ENCODE measurements at regions not wholly inside any gene's neighbourhood (a gene's known extent, or its start where the extent isn't known, plus 50 kb on each side); places are given as distances from the start of the nearest gene placed in this dataset.
"Not testable (repeated sequence)": the region's sequence is repeated elsewhere in the genome, so short reads cannot be mapped to it uniquely, and the experiment has no call there.

DNA sequence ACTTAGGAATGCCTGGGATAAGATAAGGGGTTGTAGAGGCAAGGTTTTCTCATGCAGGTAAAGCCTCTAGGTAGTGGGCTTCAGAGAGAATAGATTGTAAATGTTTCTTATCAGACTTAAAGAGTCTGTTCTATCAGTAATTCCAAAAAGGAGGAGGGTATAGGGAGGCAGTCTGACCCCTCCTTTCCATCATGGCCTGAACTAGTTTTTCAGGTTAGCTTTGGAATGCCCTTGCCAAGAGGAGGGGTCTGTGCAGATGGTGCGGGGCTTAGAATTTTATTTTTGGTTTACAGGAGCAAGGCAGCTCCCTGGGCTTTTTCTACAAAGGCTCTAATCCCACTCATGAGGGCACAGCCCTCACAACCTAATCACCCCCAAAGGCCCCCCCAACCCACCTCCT lies 135.0 kb downstream of the B3GNT2 start:
- TF ChIP-seq, protein P1, sequence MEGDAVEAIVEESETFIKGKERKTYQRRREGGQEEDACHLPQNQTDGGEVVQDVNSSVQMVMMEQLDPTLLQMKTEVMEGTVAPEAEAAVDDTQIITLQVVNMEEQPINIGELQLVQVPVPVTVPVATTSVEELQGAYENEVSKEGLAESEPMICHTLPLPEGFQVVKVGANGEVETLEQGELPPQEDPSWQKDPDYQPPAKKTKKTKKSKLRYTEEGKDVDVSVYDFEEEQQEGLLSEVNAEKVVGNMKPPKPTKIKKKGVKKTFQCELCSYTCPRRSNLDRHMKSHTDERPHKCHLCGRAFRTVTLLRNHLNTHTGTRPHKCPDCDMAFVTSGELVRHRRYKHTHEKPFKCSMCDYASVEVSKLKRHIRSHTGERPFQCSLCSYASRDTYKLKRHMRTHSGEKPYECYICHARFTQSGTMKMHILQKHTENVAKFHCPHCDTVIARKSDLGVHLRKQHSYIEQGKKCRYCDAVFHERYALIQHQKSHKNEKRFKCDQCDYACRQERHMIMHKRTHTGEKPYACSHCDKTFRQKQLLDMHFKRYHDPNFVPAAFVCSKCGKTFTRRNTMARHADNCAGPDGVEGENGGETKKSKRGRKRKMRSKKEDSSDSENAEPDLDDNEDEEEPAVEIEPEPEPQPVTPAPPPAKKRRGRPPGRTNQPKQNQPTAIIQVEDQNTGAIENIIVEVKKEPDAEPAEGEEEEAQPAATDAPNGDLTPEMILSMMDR (IDR thresholded peaks at IDR 0.05; ENCODE audit: low read depth, low read length) = no peak
- DNase-seq (ENCODE audit: low read depth, low spot score) = no peak
- in situ Hi-C loops (cut with HindIII; ENCODE audit: low sequenced_read_pairs) = no loop called here
- no peak overlapping the region for H3K4me3 ChIP-seq (ENCODE audit: low read depth, low read length)

DNA sequence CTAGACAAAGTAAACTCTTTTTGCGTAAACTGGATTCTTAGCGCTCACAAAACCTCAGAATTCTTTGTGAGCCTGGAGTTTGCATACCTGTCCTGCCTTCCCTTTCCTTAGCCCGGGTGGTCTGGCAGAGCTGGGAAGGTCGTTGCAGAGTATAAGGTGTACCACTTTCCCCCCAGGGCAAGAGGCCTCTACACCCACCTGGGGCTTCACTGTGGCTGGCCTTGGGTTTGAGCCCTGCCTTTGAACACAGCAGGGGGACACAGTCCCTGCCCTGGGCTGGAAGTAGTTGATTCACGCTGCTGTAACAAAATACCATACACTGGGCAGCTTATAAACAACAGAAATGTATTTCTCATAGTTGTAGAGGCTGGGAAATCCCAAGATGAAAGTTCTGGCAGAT lies 133.9 kb downstream of the B3GNT2 start:
- TF ChIP-seq, protein P1 (IDR thresholded peaks at IDR 0.05; ENCODE audit: low read depth, low read length) = no peak
- no peak for DNase-seq (ENCODE audit: low read depth, low spot score)
- in situ Hi-C loops (cut with HindIII; ENCODE audit: low sequenced_read_pairs) = no loop called here
- no peak overlapping the region for H3K4me3 ChIP-seq (ENCODE audit: low read depth, low read length)

- DNase-seq (ENCODE audit: low read depth, low spot score) = no peak
- in situ Hi-C loops (cut with HindIII; ENCODE audit: low sequenced_read_pairs) = no loop called here
- H3K4me3 ChIP-seq (ENCODE audit: low read depth, low read length) = no peak overlapping the region
- TF ChIP-seq, protein P1 (IDR thresholded peaks at IDR 0.05; ENCODE audit: low read depth, low read length) = no peak
Observed at GRCh38 chr2:62326735-62327134, 130.8 kb downstream of the B3GNT2 start.

GRCh38 chr2:62325398-62325797 lies 129.5 kb downstream of the B3GNT2 start:
- no peak for DNase-seq (ENCODE audit: low read depth, low spot score)
- TF ChIP-seq, protein P1 (IDR thresholded peaks at IDR 0.05; ENCODE audit: low read depth, low read length) = no peak
- in situ Hi-C loops (cut with HindIII; ENCODE audit: low sequenced_read_pairs) = no loop called here
- no peak overlapping the region for H3K4me3 ChIP-seq (ENCODE audit: low read depth, low read length)

DNA sequence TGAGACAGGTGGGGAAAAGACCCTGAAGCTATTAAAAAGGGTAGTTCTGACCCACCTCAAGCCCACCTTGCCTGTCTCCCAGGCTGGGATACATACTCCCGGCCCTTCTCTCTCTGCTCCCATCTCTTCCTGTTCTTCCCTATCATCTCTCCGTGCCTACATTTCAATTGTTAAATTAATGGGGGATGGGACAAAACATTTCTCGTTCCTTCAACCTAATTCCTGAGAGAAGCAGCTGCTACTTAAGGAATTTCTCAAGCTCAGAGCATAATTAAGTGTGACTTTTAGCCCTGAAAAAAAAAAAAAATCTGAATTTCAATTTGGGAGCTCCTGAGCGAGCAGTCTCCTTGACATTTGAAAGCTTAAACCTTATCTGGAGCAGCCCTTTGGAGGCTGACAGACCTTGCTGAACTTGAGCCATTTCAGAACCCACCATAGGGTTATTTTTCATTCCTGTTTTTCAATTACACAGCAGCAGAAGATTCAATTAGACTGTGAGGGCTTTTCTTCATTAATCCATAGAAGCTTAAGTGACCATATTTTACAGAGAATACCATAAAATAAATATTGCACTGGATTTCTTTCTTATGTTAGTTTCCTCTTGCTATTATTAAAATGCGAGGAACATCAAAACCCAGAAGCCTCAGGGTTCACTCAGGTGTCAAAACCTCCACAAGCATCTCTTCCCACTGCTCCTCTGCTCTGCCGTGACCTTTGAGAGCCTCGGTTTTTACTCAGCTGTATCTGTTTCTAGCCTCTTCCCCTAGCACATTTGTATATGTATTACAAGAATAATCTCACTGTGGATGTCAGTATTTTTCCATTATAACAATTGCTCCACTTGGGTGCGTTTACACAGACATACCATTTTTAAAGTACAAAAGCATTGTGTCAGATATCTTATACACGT lies 125.7 kb downstream of the B3GNT2 start:
- DNase-seq (ENCODE audit: low read depth, low spot score) = no peak
- in situ Hi-C loops (cut with HindIII; ENCODE audit: low sequenced_read_pairs) = no loop called here
- TF ChIP-seq, protein P1 (IDR thresholded peaks at IDR 0.05; ENCODE audit: low read depth, low read length) = no peak
- no peak overlapping the region for H3K4me3 ChIP-seq (ENCODE audit: low read depth, low read length)

DNA sequence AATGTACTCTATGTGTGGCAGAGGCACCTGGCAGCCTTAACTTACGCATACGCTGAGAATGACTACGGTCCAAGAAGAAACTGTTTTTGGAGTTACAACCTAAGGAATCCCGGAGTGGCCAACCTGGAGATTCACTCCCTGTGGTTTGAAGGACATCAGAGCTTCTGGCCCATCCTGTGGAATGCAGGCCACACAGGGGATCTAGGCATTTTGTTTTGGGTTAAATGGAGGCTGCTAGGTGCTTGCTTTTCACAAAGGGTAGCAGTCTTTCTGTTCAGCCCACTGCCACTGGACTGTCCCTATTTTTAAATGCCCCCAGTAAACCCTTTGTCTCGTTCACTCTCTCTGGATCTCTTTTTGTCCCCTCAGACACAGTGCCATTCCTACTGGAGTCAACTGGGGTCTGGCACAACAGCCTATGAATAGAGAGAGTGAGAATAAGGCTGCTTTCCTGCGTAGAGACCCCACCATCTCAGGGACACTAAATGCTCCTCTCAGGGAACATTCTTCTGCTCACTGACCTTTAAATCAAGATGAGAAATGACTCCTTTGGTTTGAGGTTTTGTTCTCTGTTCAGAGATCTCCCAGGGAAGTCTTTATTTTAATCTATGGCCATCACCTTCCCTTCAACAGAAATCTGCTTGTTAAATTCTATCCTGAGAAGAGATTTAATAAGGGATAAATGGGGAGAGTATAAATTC lies 124.9 kb downstream of the B3GNT2 start:
- H3K4me3 ChIP-seq (ENCODE audit: low read depth, low read length) = no peak overlapping the region
- in situ Hi-C loops (cut with HindIII; ENCODE audit: low sequenced_read_pairs) = no loop called here
- TF ChIP-seq, protein P1 (IDR thresholded peaks at IDR 0.05; ENCODE audit: low read depth, low read length) = no peak
- DNase-seq (ENCODE audit: low read depth, low spot score) = no peak

- H3K4me3 ChIP-seq (ENCODE audit: low read depth, low read length); DNase-seq (ENCODE audit: low read depth, low spot score); in situ Hi-C loops (cut with HindIII; ENCODE audit: low sequenced_read_pairs): not testable (repeated sequence)
Observed at GRCh38 chr2:62320137-62320536, 124.2 kb downstream of the B3GNT2 start.

Data from astrocyte of the spinal cord (primary cell).